Prostate gland (tissue), 2 donors: ENCODE measurements at regions not wholly inside any gene's neighbourhood (a gene's known extent, or its start where the extent isn't known, plus 50 kb on each side); places are given as distances from the start of the nearest gene placed in this dataset.

Experiments used
- DNase-seq: peaks from one replicate; pipeline ENCODE4 v3.0.0-alpha.2; 2019; ENCODE audit warnings: low spot score
- H3K27ac ChIP-seq, 2 donors: fragments of 200-600 bp; sonication (generic); 2 replicates each; pipeline ENCODE4 v1.5.1; 2017 to 2019
- H3K27me3 ChIP-seq: fragments of 200-600 bp; sonication (generic); replicated peaks from 2 replicates; pipeline ENCODE4 v1.5.1; 2019; ENCODE audit not compliant: insufficient read depth
- H3K36me3 ChIP-seq, 2 donors: fragments of 200-600 bp; sonication (generic); 1 replicate in 1 of 2; 2 replicates in 1 of 2; pipeline versions ENCODE4 v1.5.1 to v1.8.1; 2017 to 2019
- H3K4me1 ChIP-seq: fragments of 200-600 bp; sonication (generic); replicated peaks from 2 replicates; pipeline ENCODE4 v1.5.1; 2019
- H3K4me3 ChIP-seq, 2 donors: fragments of 200-600 bp; sonication (generic); 2 replicates each; pipeline ENCODE4 v1.5.1; 2017 to 2019
- H3K9me3 ChIP-seq: fragments of 200-600 bp; sonication (generic); 2 replicates; pipeline ENCODE4 v1.5.1; 2017
- CTCF ChIP-seq, 4 experiments: fragments of 200-600 bp in 2 of 4; fragments of 450-650 bp in 2 of 4; sonication (generic) in 2 of 4; IDR thresholded peaks; 1 replicate in 3 of 4; 2 replicates in 1 of 4; pipeline ENCODE4 v1.5.1; 2016 to 2019; ENCODE audit warnings: antibody characterized with exemption in 4 of 4, mild to moderate bottlenecking in 2 of 4, moderate library complexity in 2 of 4
- POLR2A ChIP-seq: fragments of 450-650 bp; IDR thresholded peaks from one replicate; pipeline ENCODE4 v1.6.1; 2016; ENCODE audit warnings: antibody characterized with exemption, mild to moderate bottlenecking
- POLR2AphosphoS5 ChIP-seq: sonication (generic); formaldehyde crosslinking; IDR thresholded peaks from one replicate; pipeline ENCODE4 v1.6.1; 2017; ENCODE audit warnings: antibody characterized with exemption
- WGBS: methylation state at CpG from one replicate; pipeline ENCODE4 v1.1.5; 2018; 5-methylcytosine and 5-hydroxymethylcytosine counted together
- intact Hi-C: fragments of 100-400 bp; cut with DNase I; formaldehyde crosslinking; loops from one replicate; pipeline ENCODE4 v1.14.2; 2022

GRCh38 chr3:13167064-13167743 lies 94.0 kb upstream of the IQSEC1 start:
- no peaks in the 10 kb centered on the region for H3K9me3 ChIP-seq
- H3K36me3 ChIP-seq: no peaks in the 10 kb centered on the region
- H3K4me3 ChIP-seq: no peak overlapping the region
- no peaks in the 10 kb centered on the region for H3K4me1 ChIP-seq
- H3K27ac ChIP-seq: no peak overlapping the region
- intact Hi-C loops: no loop called here
- no peak for TF ChIP-seq CTCF (IDR thresholded peaks at IDR 0.05)
- TF ChIP-seq POLR2AphosphoS5: no peak
- TF ChIP-seq POLR2A: no peak
- no peak for DNase-seq
- WGBS: 83% methylated on average over 11 of the region's 11 CpGs
- no peaks in the 10 kb centered on the region for H3K27me3 ChIP-seq

GRCh38 chr3:13166243-13167063 lies 93.2 kb upstream of the IQSEC1 start:
- TF ChIP-seq POLR2A (no peak), POLR2AphosphoS5 (no peak), CTCF (IDR thresholded peaks at IDR 0.05) (no peak)
- no peaks in the 10 kb centered on the region for H3K27me3 ChIP-seq
- H3K4me3 ChIP-seq: no peak overlapping the region
- intact Hi-C loops: no loop called here
- WGBS: 92% methylated on average over 13 of the region's 13 CpGs
- no peaks in the 10 kb centered on the region for H3K9me3 ChIP-seq
- H3K36me3 ChIP-seq: no peaks in the 10 kb centered on the region
- no peak overlapping the region for H3K27ac ChIP-seq
- H3K4me1 ChIP-seq: no peaks in the 10 kb centered on the region
- no peak for DNase-seq

- WGBS: 90% methylated on average over 9 of the region's 9 CpGs
- no peak for TF ChIP-seq POLR2A
- no peak for TF ChIP-seq CTCF (IDR thresholded peaks at IDR 0.05)
- no peak for TF ChIP-seq POLR2AphosphoS5
- Histone ChIP-seq H3K4me3 (no peak overlapping the region), H3K36me3 (no peaks in the 10 kb centered on the region), H3K27me3 (no peaks in the 10 kb centered on the region), H3K4me1 (no peaks in the 10 kb centered on the region), H3K9me3 (no peaks in the 10 kb centered on the region), H3K27ac (no peak overlapping the region)
- intact Hi-C loops: no loop called here
- DNase-seq: no peak
Observed at GRCh38 chr3:13165576-13165975, 92.3 kb upstream of the IQSEC1 start.

GRCh38 chr3:13164893-13165492 lies 91.8 kb upstream of the IQSEC1 start:
- 75% methylated on average over 9 of the region's 9 CpGs for WGBS
- no peaks in the 10 kb centered on the region for H3K27me3 ChIP-seq
- no peaks in the 10 kb centered on the region for H3K36me3 ChIP-seq
- intact Hi-C loops: no loop called here
- TF ChIP-seq POLR2A: no peak
- no peak for TF ChIP-seq POLR2AphosphoS5
- TF ChIP-seq CTCF (IDR thresholded peaks at IDR 0.05): no peak
- no peaks in the 10 kb centered on the region for H3K4me1 ChIP-seq
- H3K9me3 ChIP-seq: no peaks in the 10 kb centered on the region
- H3K27ac ChIP-seq: no peak overlapping the region
- H3K4me3 ChIP-seq: no peak overlapping the region
- DNase-seq: no peak
